Activated T-cell treated with anti-CD3 and anti-CD28 coated beads, Interleukin-2, amount 50 U/mL, for 72 hours (primary cell): ENCODE measurements at regions not wholly inside any gene's neighbourhood (a gene's known extent, or its start where the extent isn't known, plus 50 kb on each side); places are given as distances from the start of the nearest gene placed in this dataset.

Experiments
- ATAC-seq, 2 donors: fragments of 150-1000 bp; cut with Tn5 transposase; replicated peaks in 1 of 2; 2 replicates each; pipeline ENCODE4 v1.10.0; 2021; ENCODE audit warnings: moderate library complexity in 2 of 2, mild to moderate bottlenecking in 1 of 2
- DNase-seq, 2 donors: peaks; one replicate each; pipeline ENCODE4 v3.0.0; 2021 to 2022; ENCODE audit warnings: mixed read lengths in 1 of 2
- H3K27ac Mint-ChIP-seq: one replicate; pipeline ENCODE4 v1.8.0; 2022; ENCODE audit warnings: mild to moderate bottlenecking, moderate library complexity, mixed read lengths
- H3K27me3 Mint-ChIP-seq: one replicate; pipeline ENCODE4 v1.8.0; 2022; ENCODE audit warnings: low read depth, mixed read lengths
- H3K36me3 Mint-ChIP-seq, 2 donors: one replicate each; pipeline ENCODE4 v1.8.0; 2022; ENCODE audit warnings: mixed read lengths in 2 of 2, mild to moderate bottlenecking in 1 of 2; ENCODE audit not compliant: insufficient read depth in 2 of 2
- H3K4me1 Mint-ChIP-seq: one replicate; pipeline ENCODE4 v1.8.0; 2022; ENCODE audit warnings: low read depth, mixed read lengths
- H3K4me3 Mint-ChIP-seq, 2 donors: one replicate each; pipeline ENCODE4 v1.8.0; 2022; ENCODE audit warnings: mild to moderate bottlenecking in 2 of 2, mixed read lengths in 2 of 2, moderate library complexity in 2 of 2
- H3K9me3 Mint-ChIP-seq, 2 donors: one replicate each; pipeline ENCODE4 v1.8.0; 2022; ENCODE audit warnings: mixed read lengths in 2 of 2

DNA sequence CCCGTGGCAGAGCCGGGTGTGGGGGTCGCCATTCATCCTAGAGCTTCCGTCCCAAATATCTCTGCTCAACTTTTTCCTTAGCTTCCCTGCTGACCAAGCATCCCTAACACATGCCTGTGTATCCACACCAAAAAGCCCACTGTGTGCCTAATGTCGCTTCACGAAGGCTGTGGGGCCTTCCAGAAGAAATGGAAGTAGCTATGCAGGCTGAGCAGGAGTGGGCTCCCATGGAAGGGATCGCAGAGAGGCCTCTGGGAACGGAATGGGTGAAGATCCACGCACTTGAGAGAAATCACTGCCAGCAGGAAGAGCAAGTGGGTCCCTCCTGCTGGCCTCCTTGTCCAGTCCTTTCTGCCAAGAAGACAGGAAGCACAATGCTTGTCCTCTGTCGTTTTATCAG, 136.0 kb downstream of the SOX1 start:
- no peaks in the 10 kb centered on the region for H3K4me1 Mint-ChIP-seq
- H3K27ac Mint-ChIP-seq: no peak overlapping the region
- H3K27me3 Mint-ChIP-seq: peaks cover 35% of the 10 kb centered on the region
- no peak for DNase-seq
- no peaks in the 10 kb centered on the region for H3K9me3 Mint-ChIP-seq
- no peaks in the 10 kb centered on the region for H3K36me3 Mint-ChIP-seq
- no peak overlapping the region for H3K4me3 Mint-ChIP-seq
- ATAC-seq: no peak

DNA sequence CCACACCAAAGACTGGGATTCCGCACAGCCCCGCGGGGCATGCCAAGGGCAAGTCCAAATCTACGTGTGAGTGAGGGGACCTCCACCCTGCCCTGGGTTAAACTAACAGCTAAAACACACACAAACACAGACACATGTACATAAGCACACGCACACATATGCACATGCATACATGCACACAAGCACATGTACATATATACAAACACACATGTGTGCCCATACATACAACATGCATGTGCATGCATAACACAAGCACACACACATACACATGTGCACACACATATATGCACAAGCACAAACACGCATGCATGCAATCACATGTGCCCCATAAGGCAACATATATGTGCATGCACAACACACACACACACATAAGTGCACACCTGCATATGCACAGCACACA, 136.7 kb downstream of the SOX1 start:
- Mint-ChIP-seq H3K9me3 (no peaks in the 10 kb centered on the region), H3K27ac (no peak overlapping the region), H3K27me3 (peaks cover 41% of the 10 kb centered on the region), H3K4me1 (no peaks in the 10 kb centered on the region), H3K36me3 (no peaks in the 10 kb centered on the region), H3K4me3 (no peak overlapping the region)
- no peak for DNase-seq
- no peak for ATAC-seq

DNA sequence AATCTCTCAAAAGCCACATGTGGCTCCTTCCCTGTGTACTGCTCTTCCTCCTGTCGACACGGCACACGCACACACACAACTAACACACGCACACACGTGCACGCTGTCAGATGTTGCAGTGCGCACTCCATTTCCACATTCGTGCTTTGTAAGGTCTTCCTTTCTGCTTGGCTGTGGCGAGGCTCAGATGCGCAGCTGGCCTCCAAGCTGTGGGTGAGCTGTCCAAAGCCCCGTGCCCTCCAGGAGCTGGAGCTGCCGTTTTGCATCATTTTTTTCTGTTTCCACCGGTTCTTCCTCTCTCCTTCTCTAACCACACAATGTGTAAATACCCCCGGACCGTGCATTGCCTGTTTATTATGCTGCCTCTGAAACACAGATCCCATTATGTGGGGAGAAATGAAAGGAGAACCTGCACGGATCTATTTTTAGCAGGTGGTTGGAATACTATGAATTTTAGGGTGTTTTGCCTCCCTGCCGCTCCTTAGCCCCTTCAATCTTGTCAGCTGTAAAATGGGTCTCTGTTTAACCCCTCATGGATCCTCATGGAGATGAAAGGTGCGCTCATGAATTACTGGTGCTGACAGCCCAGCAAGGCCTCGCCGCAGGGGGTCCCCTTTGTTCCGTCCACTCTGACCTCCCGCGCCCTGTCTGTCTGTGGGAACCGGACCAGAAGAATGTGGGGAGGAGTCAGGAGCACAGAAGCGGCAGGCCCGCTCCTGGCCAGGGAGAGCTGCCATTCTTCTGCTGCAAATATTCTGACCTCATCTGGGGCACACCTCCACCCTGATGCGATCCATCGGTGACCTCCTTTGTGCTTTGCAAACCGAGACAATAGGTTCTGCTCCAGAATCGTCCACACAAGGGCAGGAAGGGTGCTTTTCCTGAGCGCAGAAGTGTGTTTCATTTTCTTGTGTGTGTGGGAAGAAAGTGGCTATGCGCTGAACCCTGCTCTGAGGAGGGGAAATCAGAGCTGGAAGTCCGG, 137.7 kb downstream of the SOX1 start:
- Mint-ChIP-seq H3K36me3 (no peaks in the 10 kb centered on the region), H3K27ac (no peak overlapping the region), H3K4me1 (no peaks in the 10 kb centered on the region), H3K27me3 (peaks cover 42% of the 10 kb centered on the region), H3K9me3 (no peaks in the 10 kb centered on the region), H3K4me3 (peak overlapping the region in 1 of 2 donors; percentile 1)
- no peak for ATAC-seq
- DNase-seq: no peak

DNA sequence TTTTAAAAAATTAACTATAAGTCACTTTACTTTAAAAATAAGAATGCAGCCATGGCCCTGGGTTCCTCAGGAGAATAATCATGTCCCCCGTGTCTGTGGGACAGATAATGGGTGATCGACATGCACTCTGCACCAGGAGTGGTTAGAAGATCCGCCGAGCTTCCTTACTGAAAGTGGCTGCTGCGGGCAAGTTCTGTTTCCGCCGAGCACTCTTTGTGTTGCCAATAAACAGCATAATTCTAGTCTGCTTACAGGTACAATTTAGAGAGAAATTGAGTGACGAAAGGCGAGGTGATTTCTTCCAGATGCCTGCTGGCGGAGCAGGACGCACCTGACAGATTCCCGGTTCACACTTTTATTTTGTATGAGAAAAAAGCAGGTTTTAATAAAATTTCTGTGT, 139.0 kb downstream of the SOX1 start:
- Mint-ChIP-seq H3K4me3 (no peak overlapping the region), H3K27ac (no peak overlapping the region), H3K9me3 (no peaks in the 10 kb centered on the region), H3K4me1 (no peaks in the 10 kb centered on the region), H3K36me3 (no peaks in the 10 kb centered on the region), H3K27me3 (peaks cover 42% of the 10 kb centered on the region)
- ATAC-seq: no peak
- no peak for DNase-seq

DNA sequence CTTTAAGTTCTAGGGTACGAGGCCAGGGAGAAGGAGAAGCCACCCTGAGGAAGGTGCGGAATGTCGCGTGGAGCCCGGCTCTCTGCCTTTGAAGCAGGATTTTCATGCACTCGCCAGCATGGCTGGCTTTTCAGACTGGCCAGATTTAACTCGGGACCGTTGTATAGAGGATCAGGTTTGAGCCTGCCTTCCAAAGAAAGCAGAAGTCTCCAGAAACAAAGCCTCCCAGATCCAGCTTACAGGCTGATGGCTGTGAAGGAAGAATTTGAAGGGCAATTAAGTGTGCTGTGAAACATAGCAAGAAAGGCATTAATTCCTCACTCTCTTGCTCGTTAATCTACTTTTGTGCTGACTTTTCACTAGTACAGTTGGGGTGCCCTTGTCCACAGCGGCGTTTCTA, 140.2 kb downstream of the SOX1 start:
- Mint-ChIP-seq H3K4me1 (no peaks in the 10 kb centered on the region), H3K36me3 (no peaks in the 10 kb centered on the region), H3K27ac (no peak overlapping the region), H3K27me3 (peaks cover 42% of the 10 kb centered on the region), H3K4me3 (no peak overlapping the region), H3K9me3 (no peaks in the 10 kb centered on the region)
- ATAC-seq: no peak
- DNase-seq: no peak

DNA sequence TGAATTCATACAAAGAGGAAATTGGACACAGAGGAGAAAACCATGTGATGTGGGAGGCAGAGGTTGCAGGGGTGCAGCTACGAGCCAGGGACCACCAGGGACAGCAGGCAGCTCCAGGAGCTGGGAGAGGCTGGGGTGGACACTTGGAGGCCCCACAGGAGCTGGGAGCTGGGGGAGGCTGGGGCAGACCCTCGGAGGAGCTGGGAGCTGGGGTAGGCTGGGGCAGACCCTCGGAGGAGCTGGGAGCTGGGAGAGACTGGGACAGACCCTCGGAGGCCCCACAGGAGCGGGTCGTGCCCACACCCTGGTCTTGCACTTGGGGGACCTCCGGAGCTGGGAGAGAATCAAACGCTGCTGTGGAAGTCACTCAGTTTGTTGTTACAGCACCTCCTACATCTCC, 141.7 kb downstream of the SOX1 start:
- no peak overlapping the region for H3K4me3 Mint-ChIP-seq
- DNase-seq (no peak), ATAC-seq (no peak)
- no peak overlapping the region for H3K27ac Mint-ChIP-seq
- H3K4me1 Mint-ChIP-seq: no peaks in the 10 kb centered on the region
- peaks cover 41% of the 10 kb centered on the region for H3K27me3 Mint-ChIP-seq
- no peaks in the 10 kb centered on the region for H3K36me3 Mint-ChIP-seq
- H3K9me3 Mint-ChIP-seq: no peaks in the 10 kb centered on the region

DNA sequence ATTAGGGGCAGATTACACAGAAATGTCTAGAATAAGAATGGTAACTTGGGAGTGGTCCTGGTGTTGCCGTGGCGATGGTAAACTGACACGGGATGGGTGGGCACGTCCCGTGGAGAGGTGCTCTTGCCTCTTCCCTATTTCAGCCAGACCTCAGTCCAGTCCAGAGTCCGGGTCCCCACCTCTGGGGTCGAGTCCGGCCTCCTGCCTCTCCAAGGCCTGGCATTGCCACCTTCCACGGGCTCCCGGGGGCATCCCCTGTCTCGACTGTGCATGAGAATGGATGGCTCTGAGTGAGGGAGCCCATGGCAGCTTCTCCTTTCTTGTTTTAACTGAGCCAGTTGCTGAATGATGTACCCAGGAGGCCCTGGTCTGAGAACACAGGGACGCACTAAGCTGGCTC, 142.3 kb downstream of the SOX1 start:
- Mint-ChIP-seq H3K4me1 (no peaks in the 10 kb centered on the region), H3K27me3 (peaks cover 35% of the 10 kb centered on the region), H3K27ac (no peak overlapping the region), H3K4me3 (no peak overlapping the region), H3K36me3 (no peaks in the 10 kb centered on the region), H3K9me3 (no peaks in the 10 kb centered on the region)
- DNase-seq (no peak), ATAC-seq (no peak)

DNA sequence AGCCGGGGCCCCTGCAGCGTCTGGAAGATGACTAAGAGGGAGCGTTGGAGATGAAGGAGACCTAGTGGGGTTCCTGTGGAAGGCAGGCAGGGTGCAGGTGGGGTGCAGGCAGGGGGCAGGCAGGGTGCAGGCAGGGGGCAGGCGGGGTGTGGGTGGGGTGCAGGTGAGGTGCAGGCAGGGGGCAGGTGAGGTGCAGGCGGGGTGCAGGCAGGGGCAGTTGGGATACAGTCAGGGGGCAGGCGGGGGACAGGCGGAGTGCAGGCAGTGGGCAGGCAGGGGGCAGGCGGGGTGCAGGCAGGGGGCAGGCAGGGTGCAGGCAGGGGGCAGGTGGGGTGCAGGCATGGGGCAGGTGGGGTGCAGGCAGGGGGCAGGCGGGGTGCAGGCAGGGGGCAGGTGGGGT, 142.8 kb downstream of the SOX1 start:
- H3K36me3 Mint-ChIP-seq: no peaks in the 10 kb centered on the region
- no peak overlapping the region for H3K4me3 Mint-ChIP-seq
- no peak overlapping the region for H3K27ac Mint-ChIP-seq
- peaks cover 30% of the 10 kb centered on the region for H3K27me3 Mint-ChIP-seq
- no peak for ATAC-seq
- no peak for DNase-seq
- no peaks in the 10 kb centered on the region for H3K9me3 Mint-ChIP-seq
- no peaks in the 10 kb centered on the region for H3K4me1 Mint-ChIP-seq

DNA sequence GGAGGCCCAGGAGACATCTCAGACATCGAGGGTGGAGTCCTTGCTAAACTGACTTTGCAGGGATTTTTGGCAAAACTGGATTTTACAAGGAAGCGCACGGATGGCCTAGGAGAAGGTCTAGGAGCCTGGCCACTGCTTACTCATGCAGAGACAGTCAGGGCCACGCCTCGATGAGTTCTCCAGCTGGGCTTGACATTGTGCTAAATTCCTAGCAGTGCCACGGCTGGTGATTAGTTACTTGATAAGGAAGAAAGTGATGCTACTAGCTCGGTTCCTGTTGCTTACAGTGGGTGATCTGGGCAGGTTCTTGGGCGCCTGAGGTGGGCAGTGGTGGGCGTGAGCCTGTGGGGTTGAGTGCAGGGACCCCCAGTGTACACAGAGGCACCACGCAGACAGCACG, 143.4 kb downstream of the SOX1 start:
- DNase-seq: no peak
- Mint-ChIP-seq H3K27ac (no peak overlapping the region), H3K9me3 (no peaks in the 10 kb centered on the region), H3K36me3 (no peaks in the 10 kb centered on the region), H3K4me1 (no peaks in the 10 kb centered on the region), H3K4me3 (no peak overlapping the region), H3K27me3 (peaks cover 24% of the 10 kb centered on the region)
- no peak for ATAC-seq

DNA sequence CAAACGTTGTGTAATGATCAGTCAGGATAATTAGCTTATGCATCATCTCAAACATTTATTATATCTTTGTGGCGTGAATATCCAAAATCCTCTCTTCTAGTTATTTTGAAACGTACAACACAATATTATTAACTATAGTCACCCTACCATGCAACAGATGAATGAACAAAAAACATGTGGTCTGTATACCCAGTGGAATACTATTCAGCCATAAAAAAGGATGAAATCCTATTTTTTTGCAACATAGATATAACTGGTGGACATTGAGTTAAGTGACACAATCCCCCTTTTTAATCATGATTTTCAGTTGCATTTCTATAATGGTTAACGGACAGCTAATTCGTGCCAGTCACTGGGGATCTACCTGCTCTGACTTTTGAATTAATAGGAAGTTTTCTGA, 145.6 kb downstream of the SOX1 start:
- Mint-ChIP-seq H3K27me3 (peaks cover 10% of the 10 kb centered on the region), H3K27ac (no peak overlapping the region), H3K4me1 (no peaks in the 10 kb centered on the region), H3K36me3 (no peaks in the 10 kb centered on the region), H3K4me3 (no peak overlapping the region), H3K9me3 (no peaks in the 10 kb centered on the region)
- DNase-seq (no peak), ATAC-seq (no peak)

DNA sequence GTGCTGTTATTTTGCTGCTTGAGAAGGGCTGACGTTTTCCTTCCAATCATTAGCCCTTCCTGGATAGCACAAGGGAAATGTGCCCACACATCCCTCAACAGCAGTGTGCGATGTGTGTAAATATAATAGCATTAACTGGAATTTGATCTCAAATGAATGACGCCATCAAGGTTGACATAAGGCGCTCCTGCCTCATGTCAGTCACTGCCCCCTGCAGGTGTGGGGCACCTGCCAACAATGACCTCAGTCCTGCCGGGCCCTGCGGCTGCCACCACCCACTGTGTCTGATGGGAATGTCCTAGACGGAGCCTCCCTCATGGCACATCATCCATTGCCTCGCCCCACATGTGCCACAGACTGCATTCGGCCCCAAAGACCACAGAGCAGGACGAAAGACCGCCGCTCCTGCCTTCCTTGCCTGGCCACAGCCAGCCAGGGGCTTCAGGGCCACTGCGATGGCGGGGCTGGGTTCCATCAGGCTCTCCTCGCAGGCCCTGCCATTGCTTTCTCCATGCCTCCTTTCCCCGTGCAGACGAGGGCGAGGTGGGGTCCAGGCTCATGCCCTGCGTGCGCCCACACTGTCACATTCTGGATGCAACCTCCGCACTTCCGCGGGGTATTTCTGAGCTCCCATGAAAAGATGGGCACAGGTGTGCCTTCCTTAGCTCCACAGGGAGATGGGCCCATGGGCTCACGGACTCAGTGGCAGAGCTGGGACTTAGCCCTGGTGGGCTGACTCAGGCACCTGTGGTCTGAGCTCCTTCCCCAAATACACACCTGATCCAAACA, 146.7 kb downstream of the SOX1 start:
- Mint-ChIP-seq H3K27me3 (peaks cover under 1% of the 10 kb centered on the region), H3K36me3 (no peaks in the 10 kb centered on the region), H3K27ac (no peak overlapping the region), H3K9me3 (peaks cover 0 to 2% of the 10 kb centered on the region in 2 donors), H3K4me1 (no peaks in the 10 kb centered on the region), H3K4me3 (no peak overlapping the region)
- DNase-seq (no peak), ATAC-seq (no peak)

DNA sequence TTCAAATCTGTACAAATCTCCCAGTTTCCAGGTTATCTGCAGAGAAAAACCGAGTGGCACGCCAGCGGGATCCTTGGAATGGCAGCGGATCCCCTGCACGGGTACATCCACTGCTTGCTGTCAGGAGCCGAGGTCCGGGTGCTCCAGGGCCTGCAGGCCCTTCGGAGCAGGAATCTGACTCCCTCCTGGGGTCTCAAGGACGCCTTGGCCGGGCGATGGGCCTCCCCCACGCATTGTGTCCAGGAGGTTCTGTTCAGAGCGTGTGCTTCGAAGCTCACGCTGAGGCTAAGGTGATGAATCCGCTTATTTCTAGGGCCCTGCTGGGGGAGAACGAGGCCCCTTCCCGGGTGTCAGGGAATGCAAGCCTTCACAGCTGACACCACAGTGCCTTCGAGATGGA, 148.9 kb downstream of the SOX1 start:
- no peak for DNase-seq
- Mint-ChIP-seq H3K9me3 (peaks cover 0 to 2% of the 10 kb centered on the region in 2 donors), H3K4me3 (no peak overlapping the region), H3K4me1 (no peaks in the 10 kb centered on the region), H3K27me3 (no peaks in the 10 kb centered on the region), H3K27ac (no peak overlapping the region), H3K36me3 (no peaks in the 10 kb centered on the region)
- ATAC-seq: no peak

DNA sequence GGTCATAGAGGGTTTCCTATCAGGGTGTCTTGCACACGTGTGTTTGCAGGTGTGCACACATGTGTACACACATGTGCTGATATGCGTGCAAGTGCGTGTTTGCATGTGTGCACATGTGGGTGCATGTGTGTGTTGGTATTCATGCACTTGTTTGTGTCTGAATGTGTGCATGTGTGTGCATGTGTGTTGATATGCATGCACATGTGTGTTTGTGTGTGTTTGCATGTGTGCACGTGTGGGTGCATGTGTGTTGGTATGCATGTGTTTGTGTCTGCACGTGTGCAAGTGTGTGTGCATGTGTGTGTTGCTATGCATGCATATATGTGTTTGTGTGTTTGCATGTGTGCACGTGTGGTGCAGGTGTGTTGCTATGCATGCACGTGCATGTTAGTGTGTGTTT, 150.5 kb downstream of the SOX1 start:
- no peaks in the 10 kb centered on the region for H3K4me1 Mint-ChIP-seq
- ATAC-seq: no peak
- no peaks in the 10 kb centered on the region for H3K27me3 Mint-ChIP-seq
- H3K9me3 Mint-ChIP-seq: peaks cover 0 to 2% of the 10 kb centered on the region in 2 donors
- H3K27ac Mint-ChIP-seq: no peak overlapping the region
- DNase-seq: no peak
- H3K4me3 Mint-ChIP-seq: no peak overlapping the region
- no peaks in the 10 kb centered on the region for H3K36me3 Mint-ChIP-seq
